AG04450 (cell line): ENCODE measurements at regions not wholly inside any gene's neighbourhood (a gene's known extent, or its start where the extent isn't known, plus 50 kb on each side); places are given as distances from the start of the nearest gene placed in this dataset.

Experiments used
- CTCF ChIA-PET: fragments of 300-600, 350-600 bp; formaldehyde crosslinking; extraction: SDS; loops from one replicate; lab custom pipeline; 2022; ENCODE audit warnings: antibody characterized with exemption, inconsistent platforms; lab: Charles Lee
- POLR2A ChIA-PET: fragments of 350-600 bp; formaldehyde crosslinking; extraction: SDS; loops from one replicate; lab custom pipeline; 2021; ENCODE audit warnings: antibody characterized with exemption, inconsistent platforms; lab: Yijun Ruan, JAX
- DNase-seq: peaks from one replicate; pipeline ENCODE4 v3.0.0-alpha.2; 2011; ENCODE audit warnings: low read depth, low spot score
- H3K27ac ChIP-seq: one replicate; pipeline ENCODE4 v1.5.1; 2012; ENCODE audit warnings: low read depth, low read length, control low read depth
- H3K27me3 ChIP-seq: one replicate; pipeline ENCODE4 v1.6.0; 2012; ENCODE audit warnings: low read length; ENCODE audit not compliant: control insufficient read depth, insufficient read depth
- H3K4me3 ChIP-seq: 2 replicates; pipeline ENCODE4 v1.5.1; 2011; ENCODE audit warnings: mild to moderate bottlenecking, low read depth, low read length, control low read depth
- H3K9me3 ChIP-seq: 2 replicates; pipeline ENCODE4 v1.5.1; 2012; ENCODE audit warnings: low read length; ENCODE audit not compliant: control insufficient read depth, insufficient read depth
- CTCF ChIP-seq: IDR thresholded peaks from 2 replicates; pipeline ENCODE4 v1.5.1; 2011; ENCODE audit warnings: low read depth, low read length, control low read depth, inconsistent platforms

- Histone ChIP-seq H3K4me3 (no peak overlapping the region), H3K27ac (no peak overlapping the region), H3K9me3 (no peaks in the 10 kb centered on the region), H3K27me3 (no peaks in the 10 kb centered on the region)
- no peak for DNase-seq
- ChIA-PET CTCF (no interaction called here), POLR2A (no interaction called here)
- no peak for TF ChIP-seq CTCF
These were observed 599.2 kb upstream of the ROBO1 start for GRCh38 chr3:80366808-80367548.

GRCh38 chr3:80357761-80358160 is 590.0 kb upstream of the ROBO1 start:
- CTCF ChIA-PET = no interaction called here
- Histone ChIP-seq H3K9me3 (no peaks in the 10 kb centered on the region), H3K27me3 (no peaks in the 10 kb centered on the region), H3K27ac (no peak overlapping the region), H3K4me3 (no peak overlapping the region)
- no peak for TF ChIP-seq CTCF
- POLR2A ChIA-PET = no interaction called here
- no peak for DNase-seq

- POLR2A ChIA-PET = no interaction called here
- DNase-seq = no peak
These were observed 587.3 kb upstream of the ROBO1 start for GRCh38 chr3:80355144-80355543.

GRCh38 chr3:80351201-80351600 is 583.4 kb upstream of the ROBO1 start:
- H3K27me3 ChIP-seq = no peaks in the 10 kb centered on the region
- no peak overlapping the region for H3K27ac ChIP-seq
- no peak for DNase-seq
- H3K9me3 ChIP-seq = no peaks in the 10 kb centered on the region
- TF ChIP-seq CTCF = no peak
- ChIA-PET POLR2A (no interaction called here), CTCF (no interaction called here)
- H3K4me3 ChIP-seq = no peak overlapping the region

More at GRCh38 chr3:80355144-80355543, 587.3 kb upstream of the ROBO1 start:
- H3K9me3 ChIP-seq = no peaks in the 10 kb centered on the region
- H3K27me3 ChIP-seq = no peaks in the 10 kb centered on the region
- no peak overlapping the region for H3K4me3 ChIP-seq
- TF ChIP-seq CTCF = no peak
- H3K27ac ChIP-seq = no peak overlapping the region
- CTCF ChIA-PET = no interaction called here

- ChIA-PET POLR2A (no interaction called here), CTCF (no interaction called here)
- Histone ChIP-seq H3K27ac (no peak overlapping the region), H3K9me3 (no peaks in the 10 kb centered on the region), H3K4me3 (no peak overlapping the region), H3K27me3 (no peaks in the 10 kb centered on the region)
- no peak for DNase-seq
- no peak for TF ChIP-seq CTCF
These were observed 583.0 kb upstream of the ROBO1 start for GRCh38 chr3:80350771-80351170.
